GM12875 (cell line): ENCODE measurements at regions not wholly inside any gene's neighbourhood (a gene's known extent, or its start where the extent isn't known, plus 50 kb on each side); places are given as distances from the start of the nearest gene placed in this dataset.

Experiments used
- H3K4me3 ChIP-seq: one replicate; pipeline ENCODE4 v1.5.1; 2011; ENCODE audit warnings: low read depth, low read length, control low read depth
- CTCF ChIP-seq: IDR thresholded peaks from 2 replicates; pipeline ENCODE4 v1.5.1; 2011; ENCODE audit warnings: low read depth, mild to moderate bottlenecking, control low read depth, inconsistent platforms, low read length, moderate library complexity, borderline replicate concordance; ENCODE audit not compliant: insufficient read depth

GRCh38 chr4:182143086-182143821 is 99.9 kb upstream of the TENM3 start:
- H3K4me3 ChIP-seq, result no peak overlapping the region
- no peak for TF ChIP-seq CTCF

GRCh38 chr4:182143822-182144625 is 99.2 kb upstream of the TENM3 start:
- TF ChIP-seq CTCF, result no peak

GRCh38 chr4:182144626-182145333 is 98.4 kb upstream of the TENM3 start:
- no peak overlapping the region for H3K4me3 ChIP-seq
- TF ChIP-seq CTCF, result no peak

More at GRCh38 chr4:182143822-182144625, 99.2 kb upstream of the TENM3 start:
- H3K4me3 ChIP-seq, result no peak overlapping the region

GRCh38 chr4:182145334-182145905 is 97.8 kb upstream of the TENM3 start:
- H3K4me3 ChIP-seq, result no peak overlapping the region
- no peak for TF ChIP-seq CTCF

- H3K4me3 ChIP-seq, result no peak overlapping the region
- TF ChIP-seq CTCF, result no peak
Measured at GRCh38 chr4:182147391-182147790, 95.8 kb upstream of the TENM3 start.

- no peak overlapping the region for H3K4me3 ChIP-seq
- no peak for TF ChIP-seq CTCF
Measured at GRCh38 chr4:182150645-182151044, 92.6 kb upstream of the TENM3 start.
